ENCODE measurements at regions not wholly inside any gene's neighbourhood (a gene's known extent, or its start where the extent isn't known, plus 50 kb on each side); places are given as distances from the start of the nearest gene placed in this dataset.
A peak's percentile ranks its signal among the peaks of the same experiment; 100 is the strongest.
"Not testable (repeated sequence)": the region's sequence is repeated elsewhere in the genome, so short reads cannot be mapped to it uniquely, and the experiment has no call there.

DNA sequence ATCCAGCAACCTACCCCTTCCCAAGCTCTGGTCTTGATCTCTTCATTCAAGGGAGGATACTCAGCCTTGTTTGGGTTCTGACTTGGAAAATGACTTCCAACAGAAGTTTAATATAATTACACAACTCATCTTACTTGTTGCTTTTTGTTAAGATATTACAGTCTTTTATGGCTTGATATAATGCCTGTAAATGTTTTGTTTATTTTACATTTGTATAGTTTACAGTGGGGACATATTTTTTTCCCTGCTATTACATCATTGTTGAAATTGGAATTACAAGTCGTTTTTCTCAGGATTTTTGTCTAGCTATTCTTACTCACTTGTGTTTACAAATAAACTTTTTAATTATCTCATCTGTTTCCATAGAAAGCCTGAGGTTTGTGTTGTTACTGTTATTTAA lies 436.0 kb downstream of the CNTNAP4 start:
- TF ChIP-seq, protein P1, sequence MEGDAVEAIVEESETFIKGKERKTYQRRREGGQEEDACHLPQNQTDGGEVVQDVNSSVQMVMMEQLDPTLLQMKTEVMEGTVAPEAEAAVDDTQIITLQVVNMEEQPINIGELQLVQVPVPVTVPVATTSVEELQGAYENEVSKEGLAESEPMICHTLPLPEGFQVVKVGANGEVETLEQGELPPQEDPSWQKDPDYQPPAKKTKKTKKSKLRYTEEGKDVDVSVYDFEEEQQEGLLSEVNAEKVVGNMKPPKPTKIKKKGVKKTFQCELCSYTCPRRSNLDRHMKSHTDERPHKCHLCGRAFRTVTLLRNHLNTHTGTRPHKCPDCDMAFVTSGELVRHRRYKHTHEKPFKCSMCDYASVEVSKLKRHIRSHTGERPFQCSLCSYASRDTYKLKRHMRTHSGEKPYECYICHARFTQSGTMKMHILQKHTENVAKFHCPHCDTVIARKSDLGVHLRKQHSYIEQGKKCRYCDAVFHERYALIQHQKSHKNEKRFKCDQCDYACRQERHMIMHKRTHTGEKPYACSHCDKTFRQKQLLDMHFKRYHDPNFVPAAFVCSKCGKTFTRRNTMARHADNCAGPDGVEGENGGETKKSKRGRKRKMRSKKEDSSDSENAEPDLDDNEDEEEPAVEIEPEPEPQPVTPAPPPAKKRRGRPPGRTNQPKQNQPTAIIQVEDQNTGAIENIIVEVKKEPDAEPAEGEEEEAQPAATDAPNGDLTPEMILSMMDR (conservative IDR thresholded peaks at IDR 0.05; ENCODE audit: low read depth, low read length) = no peak
- H3K4me3 ChIP-seq (ENCODE audit: low read depth, low read length) = no peak overlapping the region
- no peak for DNase-seq (ENCODE audit: low read depth)

DNA sequence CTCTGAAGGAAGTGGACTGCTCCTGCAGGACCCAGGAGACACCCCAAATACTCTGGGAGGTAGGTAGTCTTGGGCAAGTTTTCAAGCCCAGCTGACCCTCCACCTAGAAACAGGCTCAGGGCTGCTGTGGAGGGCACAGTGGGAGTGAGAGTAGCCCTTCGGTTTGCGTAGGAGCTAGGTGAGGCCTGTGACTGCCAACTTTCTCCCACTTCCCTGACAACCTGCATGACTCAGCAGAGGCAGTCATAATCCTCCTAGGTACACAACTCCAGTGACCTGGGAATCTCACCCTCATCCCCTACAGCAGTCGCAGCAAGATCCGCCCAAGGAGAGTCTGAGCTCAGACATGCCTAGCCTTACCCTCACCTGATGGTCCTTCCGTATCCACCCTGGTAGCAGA lies 439.1 kb downstream of the CNTNAP4 start:
- not testable (repeated sequence) for DNase-seq (ENCODE audit: low read depth); H3K4me3 ChIP-seq (ENCODE audit: low read depth, low read length)

DNA sequence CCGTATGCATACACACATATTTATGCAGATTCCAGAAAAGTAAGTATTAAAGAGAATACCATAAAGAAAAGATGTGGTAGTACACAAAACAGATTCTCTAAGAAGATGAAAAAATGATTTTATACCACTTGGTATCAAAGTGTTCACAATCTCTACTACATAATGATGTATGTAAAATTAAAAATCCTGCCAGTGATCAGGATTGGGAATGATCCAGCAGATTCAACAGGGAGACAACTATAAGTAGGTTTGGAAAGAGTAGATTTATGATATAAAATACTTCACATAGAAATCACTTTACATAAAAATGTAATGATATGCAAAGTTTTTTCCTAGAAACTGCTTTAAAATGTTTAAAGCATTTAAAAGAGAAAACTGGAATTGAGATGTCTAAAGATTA lies 447.0 kb downstream of the CNTNAP4 start:
- TF ChIP-seq, protein P1 (conservative IDR thresholded peaks at IDR 0.05; ENCODE audit: low read depth, low read length) = no peak
- H3K4me3 ChIP-seq (ENCODE audit: low read depth, low read length) = no peak overlapping the region
- no peak for DNase-seq (ENCODE audit: low read depth)

DNA sequence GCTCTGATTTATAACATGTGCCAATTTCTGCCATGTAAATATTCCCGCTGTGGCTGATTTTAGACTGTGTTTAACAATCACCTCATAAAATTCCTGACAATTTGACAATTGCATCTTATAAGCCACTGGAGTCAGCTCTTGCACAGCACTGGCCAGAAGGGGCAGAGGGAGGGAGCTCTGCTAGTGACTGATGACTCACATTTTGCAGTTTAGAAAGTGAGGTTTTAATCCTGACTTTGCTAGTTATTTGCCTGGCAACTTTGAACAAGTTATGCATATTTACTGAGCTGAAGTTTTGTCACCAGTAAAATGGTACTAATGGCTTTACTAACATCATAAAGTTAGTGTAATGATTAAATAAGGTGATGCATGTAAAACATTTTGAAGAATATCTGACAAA lies 452.3 kb downstream of the CNTNAP4 start:
- no peak overlapping the region for H3K4me3 ChIP-seq (ENCODE audit: low read depth, low read length)
- TF ChIP-seq, protein P1 (conservative IDR thresholded peaks at IDR 0.05; ENCODE audit: low read depth, low read length) = peak; percentile 33
- peak; percentile 18 for DNase-seq (ENCODE audit: low read depth)

DNA sequence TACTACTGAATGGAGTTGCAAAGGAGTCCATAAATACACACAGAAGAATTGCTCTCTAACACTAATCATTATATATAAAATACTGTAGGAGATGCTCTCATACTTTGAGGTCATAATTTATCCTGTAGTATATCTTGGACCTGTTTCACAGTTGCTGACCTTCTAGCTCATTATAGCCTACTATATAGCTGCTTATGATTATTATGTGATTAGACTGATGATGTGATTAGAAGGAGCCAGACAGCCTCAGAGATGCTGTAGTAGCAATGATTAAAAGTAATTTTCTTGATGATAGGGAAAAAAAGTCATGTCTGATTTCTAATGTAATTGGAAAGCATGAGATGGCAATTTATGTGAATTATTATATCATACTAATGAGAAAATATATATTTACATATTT lies 455.7 kb downstream of the CNTNAP4 start:
- DNase-seq (ENCODE audit: low read depth) = no peak
- no peak overlapping the region for H3K4me3 ChIP-seq (ENCODE audit: low read depth, low read length)
- TF ChIP-seq, protein P1 (conservative IDR thresholded peaks at IDR 0.05; ENCODE audit: low read depth, low read length) = no peak

DNA sequence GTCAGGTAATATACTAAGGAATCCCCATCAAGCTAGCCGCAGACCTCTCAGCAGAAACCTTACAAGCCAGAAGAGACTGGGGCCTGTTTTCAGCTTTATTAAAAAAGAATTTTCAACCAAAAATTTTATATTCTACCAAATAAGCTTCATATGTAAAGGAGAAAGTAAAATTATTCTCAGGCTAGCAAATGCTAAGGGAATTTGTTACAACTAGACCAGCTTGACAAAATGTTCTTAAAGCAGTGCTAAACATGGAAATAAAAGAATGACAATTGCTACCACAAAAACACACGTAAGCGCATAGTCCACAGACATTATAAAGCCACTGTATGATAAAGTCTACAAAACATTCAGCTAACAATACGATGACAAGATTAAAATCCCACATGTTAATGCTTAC lies 449.4 kb upstream of the MON1B start:
- TF ChIP-seq, protein P1 (conservative IDR thresholded peaks at IDR 0.05; ENCODE audit: low read depth, low read length) = no peak
- H3K4me3 ChIP-seq (ENCODE audit: low read depth, low read length) = no peak overlapping the region
- DNase-seq (ENCODE audit: low read depth) = no peak

DNA sequence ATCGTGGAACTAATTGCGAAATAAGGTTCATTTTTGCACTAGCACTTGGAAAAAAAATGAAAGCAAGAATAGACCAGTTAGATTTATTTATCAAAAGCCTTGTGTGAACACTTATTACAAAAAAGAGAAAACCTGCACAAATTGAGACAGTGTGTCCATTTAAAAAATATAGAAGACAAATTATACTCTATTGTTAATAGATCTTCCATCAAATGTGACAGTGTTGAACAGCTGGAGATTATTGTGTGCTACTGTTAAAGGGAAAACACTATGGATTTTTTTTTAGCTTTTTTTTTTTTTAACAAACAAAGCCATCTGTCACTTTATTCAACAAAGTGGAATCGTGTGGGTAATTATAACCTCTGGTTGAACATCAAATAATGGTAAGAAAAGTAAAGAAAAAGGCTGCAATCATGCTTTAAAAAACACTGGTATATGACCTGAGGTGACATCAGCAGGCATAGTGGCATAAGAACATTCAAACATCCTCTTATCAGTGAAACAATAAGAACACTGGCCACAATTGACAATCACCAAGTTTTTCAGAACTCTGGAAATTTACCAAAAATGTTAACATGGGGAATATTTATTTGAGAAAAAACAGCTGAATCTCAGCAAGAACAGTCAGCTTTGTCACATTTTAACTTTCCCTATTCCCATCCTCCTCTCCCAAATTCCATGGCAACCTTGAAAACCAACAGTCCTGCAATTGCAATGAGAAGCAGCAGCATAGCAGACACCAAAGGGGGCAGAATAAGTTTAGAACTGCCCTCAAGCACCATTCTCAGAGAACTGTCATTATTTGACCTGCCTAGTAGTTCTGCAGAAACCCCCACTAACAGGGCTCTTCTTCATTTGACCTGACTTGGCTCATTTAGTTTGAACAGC lies 442.3 kb upstream of the MON1B start:
- DNase-seq (ENCODE audit: low read depth) = no peak
- TF ChIP-seq, protein P1 (conservative IDR thresholded peaks at IDR 0.05; ENCODE audit: low read depth, low read length) = no peak
- no peak overlapping the region for H3K4me3 ChIP-seq (ENCODE audit: low read depth, low read length)
